ENCODE measurements at regions not wholly inside any gene's neighbourhood (a gene's known extent, or its start where the extent isn't known, plus 50 kb on each side); places are given as distances from the start of the nearest gene placed in this dataset.
"Not testable (repeated sequence)": the region's sequence is repeated elsewhere in the genome, so short reads cannot be mapped to it uniquely, and the experiment has no call there.

DNA sequence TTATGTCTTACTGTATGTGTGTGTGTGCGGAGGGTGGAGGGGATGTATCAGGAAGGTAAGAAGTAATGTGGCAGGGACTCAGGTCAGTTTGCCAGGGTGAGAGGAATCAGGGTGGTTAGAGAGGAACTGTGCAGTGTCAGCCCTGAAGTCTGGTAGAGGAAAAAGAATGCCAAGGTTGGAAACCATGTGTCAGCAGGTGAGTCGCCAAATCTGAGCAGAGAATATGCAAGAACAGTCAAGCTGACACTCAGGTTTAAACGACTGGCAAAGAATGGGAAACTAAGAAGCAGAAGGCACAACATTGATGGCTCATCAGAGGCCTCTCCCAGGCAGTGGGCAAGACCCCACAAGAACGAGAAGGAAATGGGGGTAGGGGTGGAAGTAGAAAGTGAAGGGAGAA lies 107.5 kb upstream of the TBX18 start:
- Histone ChIP-seq H3K4me3 (ENCODE audit: low read depth, low read length) (no peak overlapping the region), H3K36me3 (ENCODE audit: insufficient read depth) (no peaks in the 10 kb centered on the region), H3K4me1 (ENCODE audit: insufficient read depth) (no peaks in the 10 kb centered on the region), H3K27ac (ENCODE audit: low read depth) (no peak overlapping the region)
- DNase-seq (ENCODE audit: extremely low spot score), result no peak
- WGBS, result 79% methylated on average over 4 of the region's 4 CpGs

DNA sequence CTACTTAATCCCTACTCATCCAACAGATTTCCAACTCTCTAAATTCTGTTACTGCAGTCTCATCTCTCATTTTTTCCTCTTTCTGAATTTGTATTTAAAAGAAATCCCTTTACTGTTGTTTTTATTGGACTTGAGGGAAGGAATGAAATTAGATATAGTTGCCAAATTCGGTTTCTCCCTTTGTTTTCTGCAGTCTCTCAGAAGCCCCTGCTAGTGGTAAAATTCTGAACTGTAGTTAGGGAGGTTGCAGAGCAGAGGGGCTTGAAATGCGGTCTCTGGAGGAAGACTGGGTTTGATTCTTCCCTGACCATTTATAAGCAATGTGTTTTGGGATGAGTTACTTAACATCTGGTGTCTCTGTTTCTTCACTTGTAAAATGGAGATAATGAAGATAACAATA lies 106.3 kb upstream of the TBX18 start:
- no peaks in the 10 kb centered on the region for H3K36me3 ChIP-seq (ENCODE audit: insufficient read depth)
- H3K4me3 ChIP-seq (ENCODE audit: low read depth, low read length), result no peak overlapping the region
- H3K27ac ChIP-seq (ENCODE audit: low read depth), result no peak overlapping the region
- no peak for DNase-seq (ENCODE audit: extremely low spot score)
- no peaks in the 10 kb centered on the region for H3K4me1 ChIP-seq (ENCODE audit: insufficient read depth)
- 57% methylated on average over 2 of the region's 2 CpGs for WGBS

DNA sequence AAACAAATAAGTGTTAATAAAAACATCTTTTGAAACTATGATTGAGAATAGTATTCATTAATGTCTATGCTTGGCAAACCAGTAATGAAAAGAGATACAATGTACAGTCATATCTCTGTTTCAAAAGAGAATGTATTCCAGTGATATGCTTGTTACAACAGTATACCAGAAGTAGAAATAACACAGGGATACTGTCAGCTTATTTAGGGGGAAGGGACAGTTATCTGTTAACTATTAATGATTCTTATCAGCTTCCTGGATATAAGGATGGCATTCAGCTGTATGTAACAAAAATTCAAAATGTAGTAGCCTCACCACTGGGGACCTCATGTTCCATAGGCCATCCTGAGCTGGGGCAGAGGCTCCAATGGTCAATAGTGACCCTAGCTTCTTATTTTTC lies 103.8 kb upstream of the TBX18 start:
- H3K4me3 ChIP-seq (ENCODE audit: low read depth, low read length), result no peak overlapping the region
- H3K36me3 ChIP-seq (ENCODE audit: insufficient read depth), result no peaks in the 10 kb centered on the region
- no peak for DNase-seq (ENCODE audit: extremely low spot score)
- no peaks in the 10 kb centered on the region for H3K4me1 ChIP-seq (ENCODE audit: insufficient read depth)
- H3K27ac ChIP-seq (ENCODE audit: low read depth), result no peak overlapping the region

DNA sequence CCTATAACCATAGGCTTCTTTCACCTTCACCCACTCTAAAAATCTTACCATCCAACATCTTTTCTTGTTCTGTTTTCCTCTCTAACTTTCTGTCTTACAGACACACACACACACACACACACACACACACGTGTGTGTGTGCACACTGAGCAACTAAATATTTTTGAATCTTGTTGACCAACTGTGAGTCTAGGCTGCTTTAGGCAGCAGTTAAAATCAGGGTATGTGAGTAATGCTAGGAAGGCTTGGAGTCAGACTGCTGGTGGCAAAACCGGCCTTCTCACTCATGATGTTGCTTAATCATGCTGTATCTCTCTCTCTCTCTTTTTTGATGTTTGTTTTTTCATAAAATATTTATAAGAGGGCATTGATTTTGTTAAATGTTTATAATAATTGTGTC lies 103.1 kb upstream of the TBX18 start:
- Histone ChIP-seq H3K4me1 (ENCODE audit: insufficient read depth) (no peaks in the 10 kb centered on the region), H3K27ac (ENCODE audit: low read depth) (no peak overlapping the region), H3K4me3 (ENCODE audit: low read depth, low read length) (no peak overlapping the region), H3K36me3 (ENCODE audit: insufficient read depth) (no peaks in the 10 kb centered on the region)
- 68% methylated on average over 2 of the region's 2 CpGs for whole genome bisulfite sequencing
- no peak for DNase-seq (ENCODE audit: extremely low spot score)

DNA sequence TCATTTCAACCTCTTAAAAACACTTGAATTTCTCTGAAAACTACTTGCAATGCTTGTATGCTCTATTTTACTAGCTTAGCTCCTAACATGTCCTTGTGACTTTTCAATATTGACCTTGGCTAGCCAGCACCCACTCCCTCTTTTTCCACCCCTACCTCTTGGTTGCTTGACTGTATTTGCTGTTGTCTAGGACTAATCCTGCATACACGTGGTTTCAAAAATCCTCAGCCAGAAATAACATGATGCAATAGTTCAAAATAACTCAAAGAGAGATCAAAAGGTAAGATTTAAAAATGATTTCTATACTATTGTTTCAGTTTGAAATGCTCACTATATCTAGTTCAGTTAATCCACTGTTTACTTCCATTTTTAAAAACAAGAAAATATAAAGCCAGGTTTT lies 102.3 kb upstream of the TBX18 start:
- DNase-seq (ENCODE audit: extremely low spot score), result no peak
- Histone ChIP-seq H3K36me3 (ENCODE audit: insufficient read depth) (no peaks in the 10 kb centered on the region), H3K27ac (ENCODE audit: low read depth) (no peak overlapping the region), H3K4me3 (ENCODE audit: low read depth, low read length) (no peak overlapping the region), H3K4me1 (ENCODE audit: insufficient read depth) (no peaks in the 10 kb centered on the region)
- WGBS, result 51% methylated on average over 1 of the region's 1 CpG

DNA sequence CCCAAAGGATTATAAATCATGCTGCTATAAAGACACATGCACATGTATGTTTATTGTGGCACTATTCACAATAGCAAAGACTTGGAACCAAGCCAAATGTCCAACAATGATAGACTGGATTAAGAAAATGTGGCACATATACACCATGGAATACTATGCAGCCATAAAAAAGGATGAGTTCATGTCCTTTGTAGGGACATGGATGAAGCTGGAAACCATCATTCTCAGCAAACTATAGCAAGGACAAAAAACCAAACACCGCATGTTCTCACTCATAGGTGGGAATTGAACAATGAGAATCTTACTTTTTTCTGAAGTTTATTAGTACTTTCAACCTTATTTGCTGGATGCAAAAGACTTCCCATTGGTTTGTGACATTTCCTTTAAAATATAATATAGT lies 101.0 kb upstream of the TBX18 start:
- not testable (repeated sequence) for H3K4me1 ChIP-seq (ENCODE audit: insufficient read depth); H3K36me3 ChIP-seq (ENCODE audit: insufficient read depth); H3K4me3 ChIP-seq (ENCODE audit: low read depth, low read length); DNase-seq (ENCODE audit: extremely low spot score); H3K27ac ChIP-seq (ENCODE audit: low read depth)
- 94% methylated on average over 1 of the region's 1 CpG for WGBS

DNA sequence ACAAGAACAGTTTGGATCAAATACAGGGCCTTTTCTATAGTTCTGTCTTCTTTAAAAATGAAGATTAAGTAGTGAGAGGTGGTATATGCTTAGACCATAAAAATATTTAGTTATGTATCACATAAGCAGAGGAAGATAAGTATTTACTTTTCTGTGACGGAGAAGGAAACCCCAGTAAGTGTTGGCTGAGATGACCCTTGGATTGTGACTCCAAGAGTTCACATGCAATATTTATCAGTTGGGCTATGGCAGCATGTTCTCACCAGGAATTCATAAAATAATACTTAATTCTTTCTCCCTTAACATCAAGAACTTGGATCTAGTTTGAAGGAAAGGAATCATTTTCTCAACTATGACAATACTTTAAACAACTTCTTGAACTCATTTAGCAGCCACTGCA lies 98.4 kb upstream of the TBX18 start:
- H3K36me3 ChIP-seq (ENCODE audit: insufficient read depth), result no peaks in the 10 kb centered on the region
- no peak for DNase-seq (ENCODE audit: extremely low spot score)
- no peak overlapping the region for H3K4me3 ChIP-seq (ENCODE audit: low read depth, low read length)
- 46% methylated on average over 1 of the region's 1 CpG for WGBS
- no peak overlapping the region for H3K27ac ChIP-seq (ENCODE audit: low read depth)
- H3K4me1 ChIP-seq (ENCODE audit: insufficient read depth), result no peaks in the 10 kb centered on the region

DNA sequence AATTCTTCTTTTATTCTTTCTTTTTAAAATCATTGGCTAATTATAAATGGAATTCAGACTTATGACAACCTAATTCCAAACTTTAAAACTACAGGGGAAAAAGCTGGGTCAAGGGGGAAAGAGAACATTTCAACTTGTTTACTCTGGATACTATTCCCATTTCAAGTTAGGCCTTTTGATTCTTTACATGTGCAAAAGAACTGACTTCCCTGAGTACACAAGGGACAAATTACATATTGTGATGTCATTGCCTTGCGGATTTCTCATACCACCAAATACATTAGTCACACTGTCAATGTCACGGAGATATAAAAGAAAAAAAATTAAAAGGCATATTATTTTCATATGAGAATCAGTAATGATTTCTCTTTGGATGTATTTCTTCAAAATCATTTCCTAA lies 96.5 kb upstream of the TBX18 start:
- no peak overlapping the region for H3K4me3 ChIP-seq (ENCODE audit: low read depth, low read length)

DNA sequence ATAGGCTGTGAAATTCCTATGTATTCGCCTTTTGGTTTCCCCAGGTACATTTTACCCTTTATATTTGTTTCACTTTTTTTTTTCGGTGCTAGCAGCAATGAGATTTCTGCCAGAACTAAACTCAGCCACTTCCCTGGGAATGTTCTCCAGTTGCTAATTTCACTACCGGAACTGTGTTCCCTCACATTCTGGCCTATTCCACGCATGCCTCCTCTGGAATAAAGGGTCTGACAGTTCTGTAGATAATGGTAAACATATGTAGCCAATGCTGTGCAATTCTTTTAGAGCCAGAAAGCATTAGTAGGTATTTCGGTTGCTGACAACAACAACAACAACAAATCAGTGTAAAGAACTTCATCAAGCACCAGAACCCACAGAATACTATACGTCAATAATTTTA lies 96.1 kb upstream of the TBX18 start:
- H3K27ac ChIP-seq (ENCODE audit: low read depth), result no peak overlapping the region
- no peak overlapping the region for H3K4me3 ChIP-seq (ENCODE audit: low read depth, low read length)
- no peaks in the 10 kb centered on the region for H3K36me3 ChIP-seq (ENCODE audit: insufficient read depth)
- 79% methylated on average over 6 of the region's 6 CpGs for WGBS
- no peaks in the 10 kb centered on the region for H3K4me1 ChIP-seq (ENCODE audit: insufficient read depth)
- no peak for DNase-seq (ENCODE audit: extremely low spot score)

More for the DNA sequence above, 96.5 kb upstream of the TBX18 start:
- no peaks in the 10 kb centered on the region for H3K36me3 ChIP-seq (ENCODE audit: insufficient read depth)
- 85% methylated on average over 2 of the region's 2 CpGs for WGBS
- DNase-seq (ENCODE audit: extremely low spot score), result no peak
- H3K27ac ChIP-seq (ENCODE audit: low read depth), result no peak overlapping the region
- no peaks in the 10 kb centered on the region for H3K4me1 ChIP-seq (ENCODE audit: insufficient read depth)

DNA sequence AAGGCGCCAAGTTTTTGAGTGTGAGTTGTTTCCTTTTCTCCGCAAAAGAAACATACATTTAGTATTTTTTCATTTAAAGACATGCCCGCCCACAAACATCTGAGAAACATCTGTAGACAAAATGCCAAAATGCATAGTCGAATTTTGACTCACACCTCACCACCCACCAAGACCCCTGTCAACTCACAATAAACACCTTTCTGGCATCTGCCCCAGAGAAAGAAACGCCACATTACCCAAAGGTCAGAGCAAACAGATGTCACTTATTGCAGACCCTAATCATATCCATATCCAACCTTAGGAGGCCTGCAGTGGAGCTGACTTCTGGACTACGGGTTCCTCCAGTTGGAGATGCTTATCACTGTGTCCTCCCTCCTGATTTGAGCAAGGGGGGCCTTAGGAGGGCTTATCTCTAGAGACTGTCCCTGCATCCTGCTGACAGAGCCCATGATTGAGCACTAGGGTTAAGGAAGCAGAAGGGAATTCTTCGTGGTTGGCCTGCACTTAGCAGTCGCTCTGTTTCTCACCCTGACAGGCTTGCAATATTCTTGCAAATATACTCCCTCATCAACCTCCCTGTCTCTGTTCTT lies 90.5 kb upstream of the TBX18 start:
- Histone ChIP-seq H3K27ac (ENCODE audit: low read depth) (no peak overlapping the region), H3K4me3 (ENCODE audit: low read depth, low read length) (no peak overlapping the region), H3K36me3 (ENCODE audit: insufficient read depth) (no peaks in the 10 kb centered on the region), H3K4me1 (ENCODE audit: insufficient read depth) (no peaks in the 10 kb centered on the region)
- no peak for DNase-seq (ENCODE audit: extremely low spot score)
- WGBS, result 58% methylated on average over 8 of the region's 8 CpGs

DNA sequence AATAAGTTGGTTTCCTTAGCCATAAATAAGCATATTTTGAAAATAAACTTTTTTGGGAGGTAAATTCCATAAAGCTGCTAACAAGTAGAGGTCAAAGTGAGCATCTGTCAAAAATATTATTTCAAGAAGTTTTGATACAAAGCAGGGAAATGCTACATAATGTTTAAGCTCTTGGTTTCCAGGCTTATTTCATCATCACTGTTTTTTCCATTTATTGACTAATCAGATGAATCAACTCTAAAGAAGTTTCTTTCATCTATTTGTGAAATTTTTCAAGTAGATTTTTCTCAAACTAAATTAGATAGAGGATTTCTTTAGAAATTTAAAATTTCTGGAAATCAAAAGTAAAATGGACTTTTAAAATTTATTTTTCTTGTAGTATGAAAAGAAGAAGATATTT lies 89.5 kb upstream of the TBX18 start:
- Histone ChIP-seq H3K27ac (ENCODE audit: low read depth) (no peak overlapping the region), H3K36me3 (ENCODE audit: insufficient read depth) (no peaks in the 10 kb centered on the region), H3K4me3 (ENCODE audit: low read depth, low read length) (no peak overlapping the region), H3K4me1 (ENCODE audit: insufficient read depth) (no peaks in the 10 kb centered on the region)
- no peak for DNase-seq (ENCODE audit: extremely low spot score)

DNA sequence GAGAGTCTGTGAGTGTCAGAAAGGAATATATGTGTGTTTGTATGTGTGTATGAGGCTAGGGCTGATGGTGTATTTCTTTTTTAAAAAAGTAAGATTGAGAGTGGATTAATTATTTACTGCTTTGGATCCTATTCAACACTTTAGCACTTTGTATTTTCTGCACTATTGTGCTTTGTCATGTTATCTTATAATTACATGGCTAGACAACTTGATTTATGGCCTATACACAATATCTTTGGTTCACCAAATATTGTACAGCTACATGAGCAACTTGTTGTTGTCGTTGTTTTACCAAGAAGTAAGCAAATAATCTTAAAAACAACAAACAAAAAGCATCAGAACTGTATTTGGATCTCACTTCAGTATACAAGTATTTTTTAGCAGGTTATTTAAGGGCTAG lies 84.6 kb upstream of the TBX18 start:
- 73% methylated on average over 1 of the region's 1 CpG for WGBS
- H3K4me1 ChIP-seq (ENCODE audit: insufficient read depth), result no peaks in the 10 kb centered on the region
- DNase-seq (ENCODE audit: extremely low spot score), result no peak
- H3K27ac ChIP-seq (ENCODE audit: low read depth), result no peak overlapping the region
- no peak overlapping the region for H3K4me3 ChIP-seq (ENCODE audit: low read depth, low read length)
- H3K36me3 ChIP-seq (ENCODE audit: insufficient read depth), result no peaks in the 10 kb centered on the region

DNA sequence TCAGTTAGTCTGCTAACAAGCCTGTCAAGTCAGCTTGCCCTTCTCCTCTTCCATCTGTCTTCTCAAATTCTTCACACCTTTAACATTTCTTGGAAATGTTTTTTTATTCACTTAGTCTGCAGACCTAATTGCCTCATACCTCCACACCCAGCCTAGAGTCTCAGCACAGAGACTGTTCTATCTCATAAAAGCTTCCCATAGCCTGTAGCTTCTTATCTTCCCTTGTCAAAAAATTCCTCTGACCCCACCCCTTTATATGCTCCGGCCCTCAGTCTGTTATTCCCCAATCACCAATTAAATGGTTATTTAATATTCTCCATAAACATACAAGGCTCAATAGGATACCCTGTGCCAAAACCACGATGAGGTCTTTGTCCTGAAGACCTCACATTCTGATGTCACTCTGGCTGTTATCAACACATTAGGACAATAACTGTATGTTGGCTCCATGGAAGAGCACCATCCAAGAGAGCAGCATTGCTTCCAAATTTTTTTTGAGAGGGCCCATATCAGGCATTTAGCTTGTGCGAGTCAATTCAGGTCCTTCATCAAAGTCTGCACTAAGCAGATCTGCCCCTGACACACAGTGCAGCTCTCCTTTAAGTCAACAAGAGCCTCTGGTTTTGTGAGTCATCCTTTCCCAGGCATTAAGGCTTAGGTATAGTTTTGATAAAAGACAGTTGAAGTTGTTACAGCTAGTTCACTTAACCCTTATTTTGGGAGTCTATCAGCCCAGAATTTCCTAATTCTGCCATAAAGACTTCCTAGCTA lies 83.2 kb upstream of the TBX18 start:
- no peak overlapping the region for H3K27ac ChIP-seq (ENCODE audit: low read depth)
- no peaks in the 10 kb centered on the region for H3K4me1 ChIP-seq (ENCODE audit: insufficient read depth)
- H3K4me3 ChIP-seq (ENCODE audit: low read depth, low read length), result no peak overlapping the region
- WGBS, result 18% methylated on average over 3 of the region's 3 CpGs
- H3K36me3 ChIP-seq (ENCODE audit: insufficient read depth), result no peaks in the 10 kb centered on the region
- peak; percentile 17 for DNase-seq (ENCODE audit: extremely low spot score)

DNA sequence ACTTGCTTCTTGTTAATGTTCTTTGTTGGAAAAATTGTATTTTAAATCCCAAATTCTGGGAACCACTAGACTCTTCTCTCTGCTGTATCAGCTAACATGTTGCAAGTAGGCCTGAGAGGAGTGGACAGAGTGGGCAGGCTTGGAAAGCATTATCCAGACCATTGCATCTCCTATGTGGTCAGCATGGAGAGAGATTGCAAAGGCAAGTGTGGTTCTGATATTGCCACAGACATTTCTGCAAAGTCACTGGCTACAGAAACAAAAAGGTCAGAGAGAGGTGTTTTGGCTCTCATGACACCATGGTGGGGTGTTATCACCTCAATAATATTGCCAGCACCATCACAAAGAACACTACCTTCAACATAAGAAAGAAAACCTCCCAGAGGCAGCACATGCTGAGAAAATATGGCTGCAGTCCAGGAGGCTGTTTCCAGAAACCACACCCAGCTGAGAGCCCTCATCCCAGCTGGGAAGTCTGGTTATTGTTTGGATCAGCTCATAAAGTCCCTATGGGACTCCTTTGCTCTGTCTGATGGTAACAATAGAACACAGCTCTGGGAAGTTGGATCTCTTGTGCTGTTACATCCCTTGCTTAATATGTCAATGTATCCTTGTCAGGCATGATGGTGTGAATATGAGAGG lies 78.2 kb upstream of the TBX18 start:
- Histone ChIP-seq H3K27ac (ENCODE audit: low read depth) (no peak overlapping the region), H3K36me3 (ENCODE audit: insufficient read depth) (no peaks in the 10 kb centered on the region)
- DNase-seq (ENCODE audit: extremely low spot score), result no peak

More for the DNA sequence above, 78.2 kb upstream of the TBX18 start:
- no peak overlapping the region for H3K4me3 ChIP-seq (ENCODE audit: low read depth, low read length)
- no peaks in the 10 kb centered on the region for H3K4me1 ChIP-seq (ENCODE audit: insufficient read depth)

Data from urinary bladder (tissue), 3 donors.